ENCODE measurements at regions not wholly inside any gene's neighbourhood (a gene's known extent, or its start where the extent isn't known, plus 50 kb on each side); places are given as distances from the start of the nearest gene placed in this dataset.

- TF ChIP-seq CTCF (IDR thresholded peaks at IDR 0.05; ENCODE audit: low read length) (no peak), EZH2 (IDR thresholded peaks at IDR 0.05; ENCODE audit: borderline replicate concordance, low read length) (no peak)
Measured at GRCh38 chr5:96509721-96510350, 76.8 kb upstream of the PCSK1 start.

Data from OCI-LY1 (cell line).